ENCODE measurements at regions not wholly inside any gene's neighbourhood (a gene's known extent, or its start where the extent isn't known, plus 50 kb on each side); places are given as distances from the start of the nearest gene placed in this dataset.

GRCh38 chrX:13901354-13901753, 84.5 kb upstream of the GPM6B start:
- DNase-seq (ENCODE audit: unreplicated experiment): no peak
- Mint-ChIP-seq H3K27me3 (ENCODE audit: insufficient read depth, unreplicated experiment) (peaks cover 45% of the 10 kb centered on the region), H3K9me3 (ENCODE audit: unreplicated experiment) (no peaks in the 10 kb centered on the region), H3K4me3 (ENCODE audit: unreplicated experiment) (no peak overlapping the region), H3K4me1 (ENCODE audit: insufficient read depth, unreplicated experiment) (peaks cover 41% of the 10 kb centered on the region), H3K36me3 (ENCODE audit: insufficient read depth, unreplicated experiment) (peaks cover 6% of the 10 kb centered on the region), H3K27ac (ENCODE audit: low read depth, unreplicated experiment) (peak overlapping the region; percentile 35)
- BruUV-seq (replicated peaks): no TSS peak
- no peak for TF ChIP-seq CTCF (IDR thresholded peaks at IDR 0.05; ENCODE audit: unreplicated experiment)
- intact Hi-C loops (cut with micrococcal nuclease): no loop called here
- ChIA-PET CTCF (interaction anchor here (0.9 to 1.3 kb wide), 3 partner anchors 9 to 63 kb away, joined by 3 to 5 read pairs (median 3); no protein-coding TSS in a partner anchor), POLR2A (interaction anchor here (0.6 to 1.6 kb wide), 6 partner anchors 13 to 209 kb away, joined by 3 to 10 read pairs (median 4); partner anchors contain the start of genes GEMIN8 and TRAPPC2)

GRCh38 chrX:13900351-13900750, 83.5 kb upstream of the GPM6B start:
- H3K36me3 Mint-ChIP-seq (ENCODE audit: insufficient read depth, unreplicated experiment): peaks cover 6% of the 10 kb centered on the region
- H3K27ac Mint-ChIP-seq (ENCODE audit: low read depth, unreplicated experiment): peak overlapping the region; percentile 83
- H3K4me3 Mint-ChIP-seq (ENCODE audit: unreplicated experiment): peak overlapping the region; percentile 38
- peaks cover 35% of the 10 kb centered on the region for H3K27me3 Mint-ChIP-seq (ENCODE audit: insufficient read depth, unreplicated experiment)
- peaks cover 41% of the 10 kb centered on the region for H3K4me1 Mint-ChIP-seq (ENCODE audit: insufficient read depth, unreplicated experiment)
- CTCF ChIA-PET: interaction anchor here (0.6 to 1.3 kb wide), 5 partner anchors 8 to 62 kb away, joined by 3 to 5 read pairs (median 3); no protein-coding TSS in a partner anchor
- H3K9me3 Mint-ChIP-seq (ENCODE audit: unreplicated experiment): no peaks in the 10 kb centered on the region
- intact Hi-C loops (cut with micrococcal nuclease): no loop called here
- TF ChIP-seq CTCF (IDR thresholded peaks at IDR 0.05; ENCODE audit: unreplicated experiment): no peak
- BruUV-seq (replicated peaks): no TSS peak
- no peak for DNase-seq (ENCODE audit: unreplicated experiment)
- POLR2A ChIA-PET: interaction anchor here (0.8 to 3.4 kb wide), 16 partner anchors 11 to 165 kb away, joined by 3 to 36 read pairs (median 7); partner anchors contain the start of gene GEMIN8

GRCh38 chrX:13899607-13900006, 82.7 kb upstream of the GPM6B start:
- POLR2A ChIA-PET: interaction anchor here (0.8 to 3.4 kb wide), 24 partner anchors 12 to 246 kb away, joined by 3 to 36 read pairs (median 5); partner anchors contain the start of gene GEMIN8
- peak; percentile 99 for DNase-seq (ENCODE audit: unreplicated experiment)
- Mint-ChIP-seq H3K9me3 (ENCODE audit: unreplicated experiment) (no peaks in the 10 kb centered on the region), H3K4me1 (ENCODE audit: insufficient read depth, unreplicated experiment) (peaks cover 41% of the 10 kb centered on the region), H3K4me3 (ENCODE audit: unreplicated experiment) (peak overlapping the region; percentile 38), H3K36me3 (ENCODE audit: insufficient read depth, unreplicated experiment) (peaks cover 6% of the 10 kb centered on the region), H3K27ac (ENCODE audit: low read depth, unreplicated experiment) (peak overlapping the region; percentile 83), H3K27me3 (ENCODE audit: insufficient read depth, unreplicated experiment) (peaks cover 28% of the 10 kb centered on the region)
- no peak for TF ChIP-seq CTCF (IDR thresholded peaks at IDR 0.05; ENCODE audit: unreplicated experiment)
- CTCF ChIA-PET: interaction anchor here (0.6 to 1.2 kb wide), 4 partner anchors 38 to 1592 kb away, joined by 3 read pairs; no protein-coding TSS in a partner anchor
- intact Hi-C loops (cut with micrococcal nuclease): loop anchor here (1.0 to 10.0 kb wide), 4 partner anchors 38 to 245 kb away; partner anchors contain the start of gene TCEANC
- no TSS peak for BruUV-seq (replicated peaks)

GRCh38 chrX:13898603-13899002, 81.7 kb upstream of the GPM6B start:
- CTCF ChIA-PET: interaction anchor here (0.5 to 1.7 kb wide), 11 partner anchors 22 to 1818 kb away, joined by 3 to 8 read pairs (median 3); partner anchors contain the start of genes OFD1 and TRAPPC2
- peak; percentile 87 for DNase-seq (ENCODE audit: unreplicated experiment)

More at GRCh38 chrX:13898603-13899002, 81.7 kb upstream of the GPM6B start:
- Mint-ChIP-seq H3K27ac (ENCODE audit: low read depth, unreplicated experiment) (peak overlapping the region; percentile 83), H3K36me3 (ENCODE audit: insufficient read depth, unreplicated experiment) (peaks cover 6% of the 10 kb centered on the region), H3K27me3 (ENCODE audit: insufficient read depth, unreplicated experiment) (peaks cover 18% of the 10 kb centered on the region), H3K4me1 (ENCODE audit: insufficient read depth, unreplicated experiment) (peaks cover 39% of the 10 kb centered on the region), H3K9me3 (ENCODE audit: unreplicated experiment) (no peaks in the 10 kb centered on the region), H3K4me3 (ENCODE audit: unreplicated experiment) (peak overlapping the region; percentile 47)
- no TSS peak for BruUV-seq (replicated peaks)
- POLR2A ChIA-PET: interaction anchor here (0.6 to 3.4 kb wide), 10 partner anchors 36 to 205 kb away, joined by 3 to 36 read pairs (median 6); partner anchors contain the start of genes GEMIN8 and OFD1
- no peak for TF ChIP-seq CTCF (IDR thresholded peaks at IDR 0.05; ENCODE audit: unreplicated experiment)
- intact Hi-C loops (cut with micrococcal nuclease): loop anchor here (1.0 to 10.0 kb wide), 4 partner anchors 39 to 244 kb away; partner anchors contain the start of gene TCEANC
